Natural killer cell (primary cell): ENCODE measurements at regions not wholly inside any gene's neighbourhood (a gene's known extent, or its start where the extent isn't known, plus 50 kb on each side); places are given as distances from the start of the nearest gene placed in this dataset.

Source experiments
- ATAC-seq, 3 donors: fragments of 150-1000 bp in 2 of 3; fragments of 200-7000 bp in 1 of 3; cut with Tn5 transposase; 1 replicate in 1 of 3; 2 replicates in 2 of 3; pipeline ENCODE4 v1.10.0; 2021; ENCODE audit warnings: mild to moderate bottlenecking in 2 of 3, moderate library complexity in 2 of 3
- DNase-seq, 2 donors: peaks; one replicate each; pipeline versions ENCODE4 v3.0.0 to v3.0.0-alpha.2; 2013 to 2021; ENCODE audit warnings: mixed read lengths in 1 of 2
- H3K27ac ChIP-seq: one replicate; pipeline ENCODE4 v1.5.1; 2013; ENCODE audit warnings: mild to moderate bottlenecking, low read length
- H3K27me3 ChIP-seq: one replicate; pipeline ENCODE4 v1.6.1; 2013; ENCODE audit warnings: low read length; ENCODE audit not compliant: control insufficient read depth, insufficient read depth
- H3K36me3 ChIP-seq: one replicate; pipeline ENCODE4 v1.6.1; 2013; ENCODE audit warnings: low read length; ENCODE audit not compliant: control insufficient read depth, insufficient read depth
- H3K4me1 ChIP-seq: one replicate; pipeline ENCODE4 v1.6.1; 2013; ENCODE audit warnings: low read length; ENCODE audit not compliant: control insufficient read depth, insufficient read depth
- H3K4me3 ChIP-seq: one replicate; pipeline ENCODE4 v1.5.1; 2013; ENCODE audit warnings: low read length
- H3K9me3 ChIP-seq: one replicate; pipeline ENCODE4 v1.6.1; 2013; ENCODE audit warnings: low read length; ENCODE audit not compliant: control insufficient read depth, insufficient read depth
- H3K27ac Mint-ChIP-seq, 2 donors: one replicate each; pipeline ENCODE4 v1.8.0; 2022; ENCODE audit warnings: mild to moderate bottlenecking in 2 of 2, mixed read lengths in 2 of 2, moderate library complexity in 1 of 2
- H3K27me3 Mint-ChIP-seq, 2 donors: one replicate each; pipeline ENCODE4 v1.8.0; 2022; ENCODE audit warnings: low read depth in 2 of 2, mixed read lengths in 2 of 2
- H3K36me3 Mint-ChIP-seq: one replicate; pipeline ENCODE4 v1.8.0; 2022; ENCODE audit warnings: mixed read lengths
- H3K4me1 Mint-ChIP-seq, 2 donors: one replicate each; pipeline ENCODE4 v1.8.0; 2022; ENCODE audit warnings: mixed read lengths in 2 of 2
- H3K4me3 Mint-ChIP-seq: one replicate; pipeline ENCODE4 v1.8.0; 2022; ENCODE audit warnings: mild to moderate bottlenecking, moderate library complexity, mixed read lengths
- H3K9me3 Mint-ChIP-seq, 2 donors: one replicate each; pipeline ENCODE4 v1.8.0; 2022; ENCODE audit warnings: mixed read lengths in 2 of 2
- WGBS: methylation state at CpG from one replicate; pipeline ENCODE4 v1.1.7; 2013; ENCODE audit warnings: missing lambda C conversion rate; ENCODE audit not compliant: insufficient coverage; 5-methylcytosine and 5-hydroxymethylcytosine counted together
- intact Hi-C: fragments of 100-400 bp; cut with micrococcal nuclease; formaldehyde crosslinking; loops from one replicate; pipeline ENCODE4 v1.14.2; 2022
- TF ChIP-seq, protein P1 (sequence below): fragments of 200-600 bp; IDR thresholded peaks from one replicate; pipeline ENCODE4 v1.8.0; 2022; ENCODE audit warnings: antibody characterized with exemption

DNA sequence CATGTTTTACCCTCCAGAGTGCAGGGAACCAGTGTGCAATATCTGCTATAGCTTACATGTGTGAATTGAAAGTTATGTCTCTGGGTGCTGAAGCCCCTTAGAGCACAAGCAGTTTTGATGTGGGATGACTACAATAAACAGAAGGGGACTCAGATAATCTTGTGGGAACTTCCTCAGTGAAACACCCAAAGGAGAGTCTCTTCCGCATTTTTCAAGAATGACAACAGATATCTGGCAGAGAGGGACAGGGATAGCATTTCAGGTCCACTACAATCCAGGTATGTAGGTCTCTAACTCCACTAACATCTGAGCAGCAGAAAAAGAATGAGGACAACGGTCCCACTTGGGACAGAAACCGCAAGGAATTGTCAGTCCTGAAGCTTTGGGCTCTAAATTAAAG is 67.6 kb upstream of the PDE4B start:
- Histone ChIP-seq H3K36me3 (no peaks in the 10 kb centered on the region), H3K4me1 (no peaks in the 10 kb centered on the region), H3K4me3 (no peak overlapping the region), H3K27ac (no peak overlapping the region), H3K9me3 (no peaks in the 10 kb centered on the region), H3K27me3 (no peaks in the 10 kb centered on the region)
- H3K9me3 Mint-ChIP-seq, result peaks cover 0 to 3% of the 10 kb centered on the region in 2 donors
- H3K27me3 Mint-ChIP-seq, result peaks cover 0 to 2% of the 10 kb centered on the region in 2 donors
- ATAC-seq, result no peak
- intact Hi-C loops, result no loop called here
- H3K36me3 Mint-ChIP-seq, result no peaks in the 10 kb centered on the region
- H3K4me3 Mint-ChIP-seq, result no peak overlapping the region
- DNase-seq, result no peak
- no peak overlapping the region for H3K27ac Mint-ChIP-seq
- WGBS, result 84% methylated on average over 3 of the region's 3 CpGs
- TF ChIP-seq, protein P1, sequence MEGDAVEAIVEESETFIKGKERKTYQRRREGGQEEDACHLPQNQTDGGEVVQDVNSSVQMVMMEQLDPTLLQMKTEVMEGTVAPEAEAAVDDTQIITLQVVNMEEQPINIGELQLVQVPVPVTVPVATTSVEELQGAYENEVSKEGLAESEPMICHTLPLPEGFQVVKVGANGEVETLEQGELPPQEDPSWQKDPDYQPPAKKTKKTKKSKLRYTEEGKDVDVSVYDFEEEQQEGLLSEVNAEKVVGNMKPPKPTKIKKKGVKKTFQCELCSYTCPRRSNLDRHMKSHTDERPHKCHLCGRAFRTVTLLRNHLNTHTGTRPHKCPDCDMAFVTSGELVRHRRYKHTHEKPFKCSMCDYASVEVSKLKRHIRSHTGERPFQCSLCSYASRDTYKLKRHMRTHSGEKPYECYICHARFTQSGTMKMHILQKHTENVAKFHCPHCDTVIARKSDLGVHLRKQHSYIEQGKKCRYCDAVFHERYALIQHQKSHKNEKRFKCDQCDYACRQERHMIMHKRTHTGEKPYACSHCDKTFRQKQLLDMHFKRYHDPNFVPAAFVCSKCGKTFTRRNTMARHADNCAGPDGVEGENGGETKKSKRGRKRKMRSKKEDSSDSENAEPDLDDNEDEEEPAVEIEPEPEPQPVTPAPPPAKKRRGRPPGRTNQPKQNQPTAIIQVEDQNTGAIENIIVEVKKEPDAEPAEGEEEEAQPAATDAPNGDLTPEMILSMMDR, result no peak
- no peaks in the 10 kb centered on the region for H3K4me1 Mint-ChIP-seq

DNA sequence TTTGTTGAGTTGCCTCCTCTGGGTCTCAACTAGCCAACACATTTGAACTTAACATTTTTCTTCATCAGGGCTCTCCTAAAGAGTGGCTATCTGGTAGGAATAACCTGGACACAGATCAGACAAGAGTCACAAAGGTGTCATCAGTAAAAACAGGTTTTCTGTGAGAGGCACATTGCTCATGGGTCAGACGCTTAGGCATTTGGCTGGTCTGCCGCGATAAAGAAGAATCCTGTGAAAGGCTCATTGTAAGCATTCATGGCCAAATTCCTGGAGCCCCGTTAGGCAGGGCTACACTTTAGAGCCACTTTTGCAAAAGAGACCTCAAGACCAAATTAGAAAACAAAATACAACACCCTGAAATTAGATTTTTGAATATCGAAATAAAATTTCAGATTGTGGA is 64.2 kb upstream of the PDE4B start:
- H3K27ac ChIP-seq, result no peak overlapping the region
- no peaks in the 10 kb centered on the region for H3K9me3 ChIP-seq
- H3K4me3 Mint-ChIP-seq, result no peak overlapping the region
- no peak for ATAC-seq
- TF ChIP-seq, protein P1, result no peak
- H3K4me1 Mint-ChIP-seq, result no peaks in the 10 kb centered on the region
- H3K9me3 Mint-ChIP-seq, result peaks cover 0 to 3% of the 10 kb centered on the region in 2 donors
- WGBS, result 83% methylated on average over 4 of the region's 5 CpGs
- peaks cover 0 to 2% of the 10 kb centered on the region in 2 donors for H3K27me3 Mint-ChIP-seq
- H3K36me3 ChIP-seq, result no peaks in the 10 kb centered on the region
- no peaks in the 10 kb centered on the region for H3K27me3 ChIP-seq
- DNase-seq, result no peak
- H3K27ac Mint-ChIP-seq, result no peak overlapping the region
- H3K36me3 Mint-ChIP-seq, result no peaks in the 10 kb centered on the region
- H3K4me1 ChIP-seq, result no peaks in the 10 kb centered on the region
- H3K4me3 ChIP-seq, result no peak overlapping the region
- intact Hi-C loops, result no loop called here

DNA sequence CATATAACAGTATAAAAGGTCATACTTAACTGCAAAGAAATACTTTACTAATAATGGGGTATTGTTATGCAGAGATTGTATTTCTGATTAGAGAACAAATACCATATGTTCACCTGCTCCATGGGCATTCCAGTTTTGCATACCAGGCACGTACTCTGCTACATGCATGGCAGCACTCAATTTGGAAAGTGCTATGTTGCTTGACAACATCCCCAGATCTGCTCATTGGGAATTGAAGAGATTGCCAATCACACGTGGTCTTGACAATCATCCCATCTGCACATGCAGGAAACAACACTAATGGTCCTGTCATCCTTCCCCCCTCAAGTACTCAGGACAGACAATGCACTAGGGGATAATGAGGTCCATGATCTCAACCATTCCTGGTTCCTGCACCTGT is 63.4 kb upstream of the PDE4B start:
- Histone ChIP-seq H3K4me1 (no peaks in the 10 kb centered on the region), H3K27ac (no peak overlapping the region), H3K36me3 (no peaks in the 10 kb centered on the region), H3K4me3 (no peak overlapping the region), H3K27me3 (no peaks in the 10 kb centered on the region), H3K9me3 (no peaks in the 10 kb centered on the region)
- DNase-seq (no peak), ATAC-seq (no peak)
- intact Hi-C loops, result no loop called here
- H3K27me3 Mint-ChIP-seq, result peaks cover 0 to 2% of the 10 kb centered on the region in 2 donors
- H3K27ac Mint-ChIP-seq, result no peak overlapping the region
- H3K9me3 Mint-ChIP-seq, result peaks cover 0 to 3% of the 10 kb centered on the region in 2 donors
- H3K4me1 Mint-ChIP-seq, result no peaks in the 10 kb centered on the region
- H3K4me3 Mint-ChIP-seq, result no peak overlapping the region
- H3K36me3 Mint-ChIP-seq, result no peaks in the 10 kb centered on the region
- 66% methylated on average over 2 of the region's 2 CpGs for WGBS
- TF ChIP-seq, protein P1, result no peak

DNA sequence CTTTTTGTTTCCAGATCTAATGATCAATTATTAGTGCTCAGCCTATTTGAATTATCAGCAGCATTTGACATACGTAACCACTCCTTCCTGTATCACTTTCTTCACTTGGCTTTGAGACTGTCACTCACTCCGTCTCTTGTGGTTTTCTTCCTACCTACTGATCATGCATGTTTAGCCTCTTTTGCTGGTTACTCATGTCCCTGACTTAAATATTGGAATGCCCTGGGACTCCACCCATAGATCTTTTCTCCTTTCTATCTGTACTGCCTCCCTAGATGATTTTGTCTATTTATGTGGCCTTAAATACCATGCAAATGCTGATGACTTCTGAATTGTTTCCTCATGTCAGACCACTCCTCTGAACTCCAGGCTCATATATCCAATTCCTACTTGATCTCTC is 57.7 kb upstream of the PDE4B start:
- no peak for ATAC-seq
- no peaks in the 10 kb centered on the region for H3K4me1 Mint-ChIP-seq
- H3K4me3 Mint-ChIP-seq, result no peak overlapping the region

More for the DNA sequence above, 57.7 kb upstream of the PDE4B start:
- DNase-seq, result no peak
- WGBS, result 80% methylated on average over 2 of the region's 2 CpGs
- no peaks in the 10 kb centered on the region for H3K9me3 ChIP-seq
- TF ChIP-seq, protein P1, result no peak
- Mint-ChIP-seq H3K27me3 (no peaks in the 10 kb centered on the region), H3K27ac (no peak overlapping the region), H3K9me3 (no peaks in the 10 kb centered on the region), H3K36me3 (no peaks in the 10 kb centered on the region)
- no peaks in the 10 kb centered on the region for H3K27me3 ChIP-seq
- H3K4me3 ChIP-seq, result no peak overlapping the region
- intact Hi-C loops, result no loop called here
- H3K4me1 ChIP-seq, result no peaks in the 10 kb centered on the region
- no peaks in the 10 kb centered on the region for H3K36me3 ChIP-seq
- H3K27ac ChIP-seq, result no peak overlapping the region
